OCI-LY7 (cell line): ENCODE measurements at regions not wholly inside any gene's neighbourhood (a gene's known extent, or its start where the extent isn't known, plus 50 kb on each side); places are given as distances from the start of the nearest gene placed in this dataset.

ENCODE experiments used
- BruUV-seq: library from RNA; stranded (reverse); fragments of 400-500 nt; replicated peaks from 2 replicates; lab custom pipeline; 2021; lab: Mats Ljungman, UMichigan
- CTCF ChIA-PET: fragments of 300-600 bp; sonication (Branson Sonifier 250); formaldehyde crosslinking; loops from one replicate; lab custom pipeline; 2022; ENCODE audit warnings: antibody characterized with exemption; ENCODE audit not compliant: unreplicated experiment; lab: Charles Lee
- POLR2A ChIA-PET: fragments of 300-600 bp; sonication (Branson Sonifier 250); formaldehyde crosslinking; loops from one replicate; lab custom pipeline; 2022; ENCODE audit warnings: antibody characterized with exemption; lab: Charles Lee
- DNase-seq: peaks from one replicate; pipeline ENCODE4 v3.0.0-alpha.2; 2015; ENCODE audit warnings: low spot score
- H2AFZ ChIP-seq: fragments of 200-600 bp; sonication (generic), shearing (Covaris generic); 2 replicates; pipeline ENCODE4 v1.6.1; 2014; ENCODE audit warnings: mild to moderate bottlenecking, antibody characterized with exemption, low read length, moderate library complexity
- H3K27ac ChIP-seq: fragments of 200-600 bp; sonication (generic); 2 replicates; pipeline ENCODE4 v1.5.1; 2014; ENCODE audit warnings: mixed run types, low read depth, mild to moderate bottlenecking, moderate library complexity, low read length, inconsistent platforms; ENCODE audit not compliant: poor library complexity, severe bottlenecking
- H3K36me3 ChIP-seq: fragments of 200-600 bp; sonication (generic); 2 replicates; pipeline ENCODE4 v1.6.1; 2014; ENCODE audit warnings: mild to moderate bottlenecking, antibody characterized with exemption, low read length, moderate library complexity, mixed read lengths; ENCODE audit not compliant: insufficient read depth
- H3K4me1 ChIP-seq: fragments of 200-600 bp; sonication (generic); 2 replicates; pipeline ENCODE4 v1.5.1; 2014; ENCODE audit warnings: mild to moderate bottlenecking, low read length; ENCODE audit not compliant: insufficient read depth, poor library complexity, severe bottlenecking
- H3K4me2 ChIP-seq: fragments of 200-600 bp; sonication (generic); 2 replicates; pipeline ENCODE4 v1.6.1; 2014; ENCODE audit warnings: mild to moderate bottlenecking, low read length
- H3K4me3 ChIP-seq: fragments of 200-600 bp; sonication (generic); 2 replicates; pipeline ENCODE4 v1.5.1; 2014; ENCODE audit warnings: mild to moderate bottlenecking, low read depth, low read length; ENCODE audit not compliant: poor library complexity, severe bottlenecking
- H3K79me2 ChIP-seq: fragments of 200-600 bp; sonication (generic); 2 replicates; pipeline ENCODE4 v1.6.1; 2016; ENCODE audit warnings: low read depth, mild to moderate bottlenecking, low read length, moderate library complexity, mixed read lengths; ENCODE audit not compliant: insufficient read depth
- H3K9me2 ChIP-seq: fragments of 200-600 bp; sonication (generic); 2 replicates; pipeline ENCODE4 v1.6.1; 2016; ENCODE audit warnings: mild to moderate bottlenecking, low read length, mixed read lengths; ENCODE audit not compliant: insufficient read depth
- H3K9me3 ChIP-seq: fragments of 200-600 bp; sonication (generic); 2 replicates; pipeline ENCODE4 v1.6.1; 2014; ENCODE audit warnings: mild to moderate bottlenecking, mixed run types, low read length, mixed read lengths
- H4K20me1 ChIP-seq: fragments of 200-600 bp; sonication (generic); 2 replicates; pipeline ENCODE4 v1.6.1; 2014; ENCODE audit warnings: mild to moderate bottlenecking, antibody characterized with exemption, low read length, moderate library complexity, mixed read lengths; ENCODE audit not compliant: insufficient read depth
- EZH2phosphoT487 ChIP-seq: fragments of 200-600 bp; sonication (generic); IDR thresholded peaks from 2 replicates; pipeline ENCODE4 v1.6.1; 2018; ENCODE audit warnings: low read depth, borderline replicate concordance, mild to moderate bottlenecking, mixed run types, antibody characterized with exemption, low read length, moderate library complexity, mixed read lengths
- intact Hi-C: fragments of 100-400 bp; cut with micrococcal nuclease; formaldehyde crosslinking; loops from one replicate; pipeline ENCODE4 v1.10.0; 2022; ENCODE audit not compliant: unreplicated experiment
- TF ChIP-seq, protein P1 (sequence below): fragments of 200-600 bp; sonication (generic); conservative IDR thresholded peaks from 2 replicates; pipeline ENCODE4 v1.5.1; 2014; ENCODE audit warnings: mild to moderate bottlenecking, antibody characterized with exemption, low read length, moderate library complexity, mixed read lengths

GRCh38 chr6:41420186-41420585 is 84.8 kb downstream of the NCR2 start:
- no peak overlapping the region for H3K4me2 ChIP-seq
- no peak for TF ChIP-seq EZH2phosphoT487
- H4K20me1 ChIP-seq: no peaks in the 10 kb centered on the region
- no peak overlapping the region for H2AFZ ChIP-seq
- H3K27ac ChIP-seq: no peak overlapping the region
- intact Hi-C loops: no loop called here
- POLR2A ChIA-PET: no interaction called here
- H3K9me2 ChIP-seq: no peaks in the 10 kb centered on the region
- H3K4me3 ChIP-seq: no peak overlapping the region
- DNase-seq: no peak
- no peaks in the 10 kb centered on the region for H3K79me2 ChIP-seq
- CTCF ChIA-PET: no interaction called here
- H3K9me3 ChIP-seq: no peaks in the 10 kb centered on the region; the same call in 1 of the 2 replicates
- no TSS peak for BruUV-seq
- no peaks in the 10 kb centered on the region for H3K36me3 ChIP-seq
- H3K4me1 ChIP-seq: peaks cover 4% of the 10 kb centered on the region

- Histone ChIP-seq H3K9me3 (no peaks in the 10 kb centered on the region; the same call in 1 of the 2 replicates), H3K36me3 (no peaks in the 10 kb centered on the region), H3K9me2 (no peaks in the 10 kb centered on the region), H3K79me2 (no peaks in the 10 kb centered on the region), H3K4me3 (no peak overlapping the region), H2AFZ (no peak overlapping the region), H3K4me1 (peaks cover 5% of the 10 kb centered on the region), H3K27ac (no peak overlapping the region), H4K20me1 (no peaks in the 10 kb centered on the region), H3K4me2 (no peak overlapping the region)
- DNase-seq: no peak
- BruUV-seq: no TSS peak
- ChIA-PET POLR2A (no interaction called here), CTCF (interaction anchor here (0.6 kb wide), 1 partner anchor 170 kb away, joined by 3 read pairs; no protein-coding TSS in a partner anchor)
- intact Hi-C loops: no loop called here
- TF ChIP-seq EZH2phosphoT487: no peak
- TF ChIP-seq, protein P1, sequence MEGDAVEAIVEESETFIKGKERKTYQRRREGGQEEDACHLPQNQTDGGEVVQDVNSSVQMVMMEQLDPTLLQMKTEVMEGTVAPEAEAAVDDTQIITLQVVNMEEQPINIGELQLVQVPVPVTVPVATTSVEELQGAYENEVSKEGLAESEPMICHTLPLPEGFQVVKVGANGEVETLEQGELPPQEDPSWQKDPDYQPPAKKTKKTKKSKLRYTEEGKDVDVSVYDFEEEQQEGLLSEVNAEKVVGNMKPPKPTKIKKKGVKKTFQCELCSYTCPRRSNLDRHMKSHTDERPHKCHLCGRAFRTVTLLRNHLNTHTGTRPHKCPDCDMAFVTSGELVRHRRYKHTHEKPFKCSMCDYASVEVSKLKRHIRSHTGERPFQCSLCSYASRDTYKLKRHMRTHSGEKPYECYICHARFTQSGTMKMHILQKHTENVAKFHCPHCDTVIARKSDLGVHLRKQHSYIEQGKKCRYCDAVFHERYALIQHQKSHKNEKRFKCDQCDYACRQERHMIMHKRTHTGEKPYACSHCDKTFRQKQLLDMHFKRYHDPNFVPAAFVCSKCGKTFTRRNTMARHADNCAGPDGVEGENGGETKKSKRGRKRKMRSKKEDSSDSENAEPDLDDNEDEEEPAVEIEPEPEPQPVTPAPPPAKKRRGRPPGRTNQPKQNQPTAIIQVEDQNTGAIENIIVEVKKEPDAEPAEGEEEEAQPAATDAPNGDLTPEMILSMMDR: no peak
These were observed 86.8 kb downstream of the NCR2 start for GRCh38 chr6:41422161-41422560.

GRCh38 chr6:41423002-41423401 is 87.6 kb downstream of the NCR2 start:
- no peak for DNase-seq
- intact Hi-C loops: no loop called here
- CTCF ChIA-PET: interaction anchor here (1.1 kb wide), 1 partner anchor 352 kb away, joined by 3 read pairs; no protein-coding TSS in a partner anchor
- BruUV-seq: no TSS peak
- no peak overlapping the region for H3K4me2 ChIP-seq
- no peaks in the 10 kb centered on the region for H4K20me1 ChIP-seq
- POLR2A ChIA-PET: no interaction called here
- H3K4me1 ChIP-seq: peaks cover 10% of the 10 kb centered on the region
- H3K9me2 ChIP-seq: no peaks in the 10 kb centered on the region
- TF ChIP-seq, protein P1: no peak
- TF ChIP-seq EZH2phosphoT487: no peak
- no peaks in the 10 kb centered on the region; the same call in 1 of the 2 replicates for H3K9me3 ChIP-seq
- no peak overlapping the region for H2AFZ ChIP-seq
- no peak overlapping the region for H3K27ac ChIP-seq
- no peaks in the 10 kb centered on the region for H3K36me3 ChIP-seq
- H3K79me2 ChIP-seq: no peaks in the 10 kb centered on the region
- H3K4me3 ChIP-seq: no peak overlapping the region
